GM19468 (cell line): ENCODE measurements at regions not wholly inside any gene's neighbourhood (a gene's known extent, or its start where the extent isn't known, plus 50 kb on each side); places are given as distances from the start of the nearest gene placed in this dataset.

Experiments used
- ATAC-seq: cut with Tn5 transposase; IDR thresholded peaks from one replicate; pipeline ENCODE4 v1.9.1; 2021; ENCODE audit warnings: mild to moderate bottlenecking, moderate library complexity, moderate number of reproducible peaks; ENCODE audit not compliant: unreplicated experiment; ENCODE audit errors: extremely low read depth

DNA sequence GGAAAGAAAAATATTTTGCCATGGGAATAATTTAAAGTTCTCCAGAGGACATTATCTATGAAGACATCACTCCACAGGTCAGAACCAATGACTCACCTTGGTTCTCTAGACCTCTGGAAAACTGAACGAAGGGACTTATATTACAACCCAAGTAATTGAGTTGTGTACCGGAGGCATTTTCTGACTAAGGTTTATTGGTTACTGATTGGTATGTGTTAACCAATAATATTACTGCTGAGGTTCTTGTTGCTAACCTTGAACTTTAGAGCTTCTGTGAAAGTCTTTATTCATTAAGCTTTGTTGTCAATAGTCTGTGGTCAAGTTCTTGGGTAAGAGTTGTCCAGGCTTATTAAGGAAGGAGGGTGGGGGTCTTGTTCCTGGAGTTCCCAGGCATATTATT, 78.1 kb upstream of the MTPN start:
- ATAC-seq = no peak

DNA sequence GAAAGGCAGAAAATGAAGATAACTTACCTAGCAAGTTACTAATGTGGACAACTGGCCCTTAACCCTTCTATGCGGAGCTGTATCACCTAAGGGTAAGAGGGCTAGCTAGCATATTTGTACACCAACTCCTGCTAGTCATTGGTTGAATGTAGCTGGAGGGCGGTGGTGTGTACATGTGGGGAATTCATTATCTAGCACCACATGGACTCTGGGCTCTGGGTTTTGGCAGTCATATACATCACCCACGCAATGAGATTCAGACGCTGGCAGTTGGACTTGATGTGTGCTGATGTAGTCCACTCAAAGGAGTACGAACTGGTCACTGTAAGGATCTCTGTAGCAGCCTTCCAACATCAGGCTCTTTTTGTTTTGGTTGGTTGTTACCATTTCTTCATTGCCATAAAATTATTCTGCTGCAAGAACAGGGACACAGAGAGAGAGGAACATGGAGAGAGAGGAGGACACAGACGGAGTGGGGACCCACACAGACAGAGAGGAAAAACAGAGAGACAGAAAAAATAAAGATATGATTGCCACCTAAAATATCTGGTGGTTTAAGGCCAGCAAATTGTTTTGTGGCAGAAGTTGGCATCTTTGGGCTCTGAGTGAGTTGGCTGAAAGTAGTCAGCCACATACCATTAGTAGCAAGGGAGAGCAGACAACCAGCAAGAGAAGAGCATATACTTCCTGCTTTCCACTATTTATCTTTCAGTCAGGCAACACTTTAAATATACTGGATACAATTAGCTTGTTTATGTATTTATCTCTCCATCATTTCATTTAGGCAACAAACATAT, 76.7 kb upstream of the MTPN start:
- no peak for ATAC-seq

DNA sequence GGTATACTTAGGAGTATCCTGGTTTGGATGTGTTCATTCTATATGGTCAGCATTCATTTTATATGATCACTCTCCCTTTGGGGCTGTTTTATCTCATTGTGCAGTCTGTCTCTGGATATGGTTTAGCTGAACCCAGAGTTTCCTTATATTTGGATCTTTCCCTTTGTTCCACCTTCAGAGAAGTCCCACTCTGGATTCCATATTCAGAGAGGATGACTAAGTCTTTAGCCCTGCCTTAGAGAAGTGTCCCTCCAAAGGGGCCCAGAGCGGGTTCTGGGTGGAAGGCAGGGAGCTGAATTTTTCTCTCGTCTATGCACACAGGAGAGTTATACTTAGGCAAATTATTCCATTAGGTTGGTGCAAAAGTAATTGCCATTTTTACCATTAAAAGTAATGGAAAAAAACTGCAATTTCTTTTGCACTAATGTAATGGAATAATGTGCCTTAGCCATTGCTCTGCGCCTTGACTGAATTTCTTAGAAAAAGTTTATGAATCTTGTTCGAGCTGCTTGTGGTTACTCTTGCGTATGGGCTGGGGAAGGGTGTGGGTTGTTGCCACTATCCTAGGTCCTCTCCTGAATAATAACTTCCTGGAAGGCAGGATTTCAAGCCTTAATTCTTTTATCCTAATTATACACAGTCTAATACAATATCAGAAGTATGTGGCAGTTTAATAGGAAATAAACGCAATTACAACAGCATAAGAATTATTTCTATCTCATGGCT, 74.2 kb upstream of the MTPN start:
- ATAC-seq = no peak

DNA sequence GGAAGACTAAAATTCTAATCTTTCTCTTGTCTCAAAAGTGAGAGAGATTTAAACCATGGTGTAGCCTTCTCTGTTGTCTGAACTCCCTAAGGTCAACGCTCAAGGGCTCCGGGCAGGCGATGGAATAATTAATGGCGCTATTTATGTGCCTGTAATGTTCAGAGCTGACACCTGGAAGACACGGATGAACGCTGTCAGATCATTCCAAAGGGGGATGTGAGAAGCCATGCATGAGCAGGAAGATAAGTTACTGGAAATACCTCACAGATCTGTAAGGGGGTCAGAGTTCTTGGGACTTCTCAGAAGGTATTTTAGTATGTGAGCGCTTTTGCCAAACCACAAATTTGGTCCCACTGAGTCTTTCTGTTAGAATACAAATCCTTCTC, 73.3 kb upstream of the MTPN start:
- no peak for ATAC-seq

DNA sequence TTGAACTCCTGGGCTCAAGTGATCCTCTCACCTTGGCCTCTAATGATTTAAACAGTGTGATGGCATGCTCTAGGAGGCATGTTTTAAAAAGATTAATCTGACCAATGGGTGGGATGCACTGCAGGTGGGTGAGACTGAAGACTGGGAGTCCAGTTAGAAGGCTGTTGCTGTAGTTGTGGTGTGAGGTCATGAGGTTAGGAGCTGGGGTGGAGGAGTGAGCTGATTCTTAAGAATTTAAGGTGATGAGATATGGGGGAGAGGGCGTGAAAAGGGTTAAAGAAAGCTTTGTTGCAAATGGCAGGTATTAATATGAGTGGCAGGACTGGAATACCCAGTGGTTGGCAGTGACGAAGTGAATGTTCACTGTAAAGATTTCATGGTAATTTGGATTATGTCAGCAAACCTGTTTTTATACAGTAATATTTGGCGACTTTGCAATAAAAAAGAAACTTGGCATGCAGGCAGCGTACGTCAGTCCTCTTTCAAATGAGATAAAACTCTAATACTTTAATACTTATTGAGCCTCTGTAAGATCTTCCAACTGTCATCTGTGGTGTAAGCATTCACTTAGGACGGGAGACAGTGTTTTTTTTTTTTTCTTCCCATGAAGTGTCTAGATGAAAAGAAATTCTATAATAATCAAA, 72.8 kb upstream of the MTPN start:
- ATAC-seq = no peak

DNA sequence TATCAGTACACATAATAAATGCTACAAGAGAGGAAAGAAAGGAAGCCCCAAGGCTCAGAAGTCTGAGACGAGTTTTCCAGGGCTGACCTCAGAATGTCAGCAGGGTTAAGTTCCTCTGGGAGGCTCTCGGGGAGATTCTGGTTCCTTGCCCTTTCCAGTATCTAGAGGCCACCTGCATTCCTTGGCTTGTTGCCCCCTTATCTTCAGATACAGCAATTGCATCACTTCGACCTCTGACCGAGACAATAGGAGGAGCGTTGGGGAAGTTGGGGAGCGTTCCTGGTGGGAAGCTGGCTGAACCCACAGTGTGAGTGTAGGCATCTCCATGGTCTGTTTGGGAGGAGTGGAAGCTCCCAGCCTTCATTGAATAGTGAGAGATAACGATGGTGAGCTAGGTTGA, 72.0 kb upstream of the MTPN start:
- no peak for ATAC-seq

DNA sequence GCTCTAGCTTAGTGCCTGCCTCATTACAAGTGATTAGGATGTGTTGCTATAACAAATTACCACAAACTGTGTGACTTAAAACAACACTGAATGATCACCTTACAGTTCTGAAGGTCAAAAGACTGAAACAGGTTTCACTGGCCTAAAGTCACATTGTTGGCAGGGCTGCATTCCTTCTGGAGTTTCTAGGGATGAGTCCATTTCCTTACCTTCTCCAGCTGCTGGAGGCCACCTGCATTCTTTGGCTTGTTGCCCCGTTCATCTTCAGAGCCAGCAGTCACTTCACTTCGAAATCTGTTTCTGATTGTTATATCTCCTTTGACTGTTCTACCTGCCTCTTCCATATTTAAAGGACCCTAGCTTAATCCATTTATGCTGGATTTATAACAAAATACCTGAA, 69.4 kb upstream of the MTPN start:
- no peak for ATAC-seq

DNA sequence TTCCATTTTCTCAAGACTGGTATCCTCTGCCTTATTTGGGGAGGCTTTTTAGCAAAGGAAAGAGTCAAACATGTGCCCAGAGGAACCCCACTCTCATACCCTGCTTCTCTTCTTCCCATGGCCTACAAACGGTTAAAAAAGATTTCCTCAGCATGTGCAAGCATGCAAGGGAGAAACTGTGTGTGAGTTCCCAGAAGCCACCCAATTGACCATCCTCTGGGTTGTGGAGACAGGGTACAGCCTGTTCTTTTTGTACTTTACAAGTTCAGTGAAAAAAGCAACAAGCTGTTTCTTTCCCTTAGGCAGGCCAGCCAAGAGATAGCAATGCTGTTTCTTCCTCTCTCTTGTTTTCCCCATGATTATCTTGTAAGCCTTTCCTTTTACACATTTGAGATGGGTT, 68.8 kb upstream of the MTPN start:
- ATAC-seq = no peak

DNA sequence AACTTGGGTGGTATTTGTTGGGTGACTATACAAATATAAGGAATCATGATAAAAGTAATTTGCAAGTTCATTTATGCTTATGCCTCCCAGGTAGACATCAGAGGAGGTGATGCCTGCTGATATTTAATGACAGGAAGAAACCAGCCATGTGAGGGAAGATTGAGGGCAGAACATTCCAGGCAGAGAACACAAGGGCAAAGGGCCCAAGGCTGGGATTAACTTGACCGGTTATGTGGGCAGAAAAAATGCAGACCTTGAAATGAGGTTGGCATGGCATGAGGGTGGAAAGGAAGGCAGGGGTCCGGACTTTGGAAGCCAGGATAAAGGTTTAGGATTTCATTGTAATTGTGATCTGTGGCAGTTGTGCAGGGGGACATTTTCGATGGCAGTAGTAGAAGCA, 68.0 kb upstream of the MTPN start:
- ATAC-seq = no peak

DNA sequence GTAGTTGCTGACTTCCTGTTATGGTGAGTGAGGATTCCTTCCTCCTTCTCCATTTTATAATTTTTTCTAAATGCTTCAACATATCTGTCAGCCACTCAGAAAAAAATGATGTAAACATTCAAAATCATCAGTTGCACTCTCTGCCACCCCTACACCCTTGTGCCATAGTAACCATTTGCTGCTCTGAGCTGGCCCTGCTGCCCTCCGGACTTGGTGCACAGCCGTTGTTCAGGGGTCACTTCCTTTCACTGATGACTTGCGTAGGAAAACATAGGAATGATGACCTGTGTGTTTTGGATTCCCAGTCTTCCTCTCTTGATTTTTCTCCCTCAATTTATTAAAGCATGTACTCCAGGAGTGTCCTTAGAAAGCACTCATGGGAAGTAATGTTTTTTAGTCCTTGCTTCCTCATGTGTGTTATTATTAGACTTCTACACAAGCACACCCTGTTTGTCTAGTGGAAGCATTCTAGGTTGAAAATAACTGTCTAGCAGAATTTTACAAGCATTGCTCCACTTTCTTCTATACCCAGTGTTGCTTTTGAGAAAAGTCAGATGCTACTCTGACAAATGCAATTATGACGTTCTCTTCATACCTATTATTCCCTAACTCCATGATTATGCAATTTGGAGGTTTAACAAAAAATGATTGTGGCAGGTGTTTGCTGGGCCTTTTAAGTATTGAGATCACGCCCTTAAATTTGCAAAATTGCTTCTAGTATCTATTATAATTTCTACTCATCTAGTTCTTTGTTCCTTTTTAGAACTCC, 62.6 kb upstream of the MTPN start:
- no peak for ATAC-seq

DNA sequence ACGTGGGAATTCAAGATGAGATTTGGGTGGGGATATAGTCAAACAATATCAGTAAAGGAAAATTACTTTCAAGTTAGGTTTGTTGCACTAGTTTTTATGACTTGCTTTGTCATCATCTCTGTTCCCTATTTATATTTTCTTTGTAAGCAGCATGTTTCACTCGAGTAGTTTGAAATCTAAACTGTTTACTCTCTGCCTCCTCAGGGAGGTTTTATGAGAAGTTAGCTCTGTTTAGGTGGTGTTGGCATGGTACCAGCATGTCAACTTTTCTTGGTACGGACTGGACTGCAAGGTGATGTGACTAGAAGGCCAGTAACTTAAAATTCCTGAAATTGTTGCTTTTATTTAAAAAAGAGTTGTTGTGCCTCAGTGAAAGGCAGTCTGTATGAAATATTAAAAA, 59.2 kb upstream of the MTPN start:
- ATAC-seq = no peak

DNA sequence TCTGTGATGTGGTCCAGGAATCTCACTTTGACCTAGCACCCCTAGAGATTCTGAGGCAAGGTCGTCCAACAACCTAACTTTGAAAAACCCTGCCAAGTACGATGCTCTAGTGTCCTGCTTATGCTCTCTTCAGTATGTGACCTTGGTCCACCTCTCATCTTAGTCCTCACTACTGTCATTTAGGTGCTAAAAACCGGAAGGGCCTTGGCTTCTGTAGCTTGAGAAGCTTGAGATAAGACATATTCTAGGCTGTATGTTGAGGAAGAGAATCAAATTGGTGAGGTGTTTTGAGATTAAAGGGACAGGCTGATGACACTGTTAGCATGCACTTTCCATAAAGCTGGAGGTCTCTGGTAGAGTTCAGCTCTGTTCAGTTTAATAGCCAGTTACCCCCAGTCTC, 57.0 kb upstream of the MTPN start:
- no peak for ATAC-seq

DNA sequence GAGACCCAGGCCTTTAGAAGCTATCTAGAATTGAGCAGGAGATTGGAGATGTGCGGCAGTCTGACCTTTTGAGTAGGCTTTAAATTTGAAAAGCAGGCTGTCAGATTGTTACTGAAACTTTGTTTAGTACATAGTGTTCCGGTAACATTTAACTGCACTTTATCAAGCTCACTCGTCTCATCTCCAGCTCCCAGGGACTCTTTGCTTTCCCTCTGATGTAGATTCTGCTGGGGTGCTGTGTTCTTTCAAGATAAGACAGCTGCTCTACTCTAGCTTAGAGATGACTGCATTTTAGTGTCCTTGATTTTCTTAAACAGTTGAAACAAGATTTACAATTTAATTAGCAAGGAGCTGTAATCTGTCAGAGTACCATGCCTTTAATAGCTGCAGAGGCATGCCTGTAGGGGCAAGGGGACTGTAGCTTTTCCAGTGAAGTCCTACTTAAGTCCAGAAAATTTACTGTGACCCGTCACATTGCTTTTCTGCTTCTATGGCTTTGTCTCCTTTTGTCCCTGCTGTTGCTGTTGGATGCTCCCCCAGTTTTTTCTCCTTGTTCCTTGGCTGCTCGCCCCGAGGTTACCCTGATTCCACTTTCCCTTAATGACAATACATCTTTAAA, 56.4 kb upstream of the MTPN start:
- no peak for ATAC-seq

DNA sequence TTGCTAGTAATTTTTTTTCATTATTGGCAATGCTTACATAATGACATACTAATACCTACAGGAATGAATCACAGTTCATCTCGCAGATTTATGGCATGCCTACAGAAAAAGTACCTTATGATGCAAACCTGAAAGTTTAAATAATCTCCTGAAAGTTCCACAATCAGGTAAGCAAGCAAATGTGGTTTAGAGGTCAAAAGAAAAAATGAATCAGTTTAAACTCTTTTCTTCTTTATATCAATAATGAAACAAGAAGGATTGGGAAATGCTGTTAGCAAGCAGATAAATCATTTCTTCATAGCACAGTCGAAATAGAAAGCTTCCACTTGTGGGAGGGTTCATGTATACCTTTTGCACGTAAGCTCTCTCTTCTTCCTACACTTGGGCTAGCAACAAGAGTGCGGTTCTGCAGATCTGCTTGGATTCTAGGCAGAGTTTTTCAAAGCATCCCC, 53.7 kb upstream of the MTPN start:
- ATAC-seq = peak; percentile 48

DNA sequence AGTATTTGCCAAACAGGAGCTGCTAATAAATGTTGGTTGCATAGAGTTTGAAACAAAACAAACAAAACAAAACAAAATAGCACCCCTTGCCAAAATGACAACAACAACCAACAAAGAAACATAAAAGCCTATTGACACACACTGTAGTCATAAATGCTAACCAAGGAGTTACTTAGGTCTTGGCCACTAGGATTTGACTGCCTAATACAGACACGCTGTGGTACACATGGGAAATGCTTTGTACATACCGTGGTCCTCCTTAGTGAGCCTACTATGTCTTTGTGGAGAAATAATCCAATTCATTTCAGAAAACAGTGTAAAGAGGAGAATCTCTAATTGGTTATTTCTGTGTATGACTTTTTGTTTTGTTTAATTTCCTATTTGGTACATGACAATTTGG, 53.2 kb upstream of the MTPN start:
- no peak for ATAC-seq

DNA sequence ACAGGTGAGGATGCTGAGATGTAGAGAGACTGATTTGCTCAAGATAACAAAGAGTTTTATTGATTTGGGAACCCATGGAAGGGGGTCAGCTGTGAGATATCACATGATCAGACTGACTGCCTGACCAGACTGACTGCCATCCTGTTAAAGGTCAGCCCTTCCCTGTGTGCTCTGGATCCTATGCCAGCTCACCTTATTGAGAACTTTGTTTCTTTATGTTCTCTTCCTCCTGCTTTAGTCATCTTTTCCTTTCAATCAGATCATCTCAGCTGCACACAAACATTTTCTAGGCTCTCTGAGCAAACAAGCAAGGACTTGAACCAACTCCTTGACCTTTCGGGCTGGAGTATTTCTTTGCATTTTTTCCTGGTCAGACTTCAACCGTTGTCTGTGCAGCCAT, 50.0 kb upstream of the MTPN start:
- ATAC-seq = no peak
